ENCODE measurements at regions not wholly inside any gene's neighbourhood (a gene's known extent, or its start where the extent isn't known, plus 50 kb on each side); places are given as distances from the start of the nearest gene placed in this dataset.

GRCh38 chr2:145916799-145917198 is 1396.9 kb upstream of the ZEB2 start:
- no peak overlapping the region for H3K4me3 ChIP-seq (ENCODE audit: low read length)
- DNase-seq (ENCODE audit: low read depth) = no peak
- TF ChIP-seq, protein P1, sequence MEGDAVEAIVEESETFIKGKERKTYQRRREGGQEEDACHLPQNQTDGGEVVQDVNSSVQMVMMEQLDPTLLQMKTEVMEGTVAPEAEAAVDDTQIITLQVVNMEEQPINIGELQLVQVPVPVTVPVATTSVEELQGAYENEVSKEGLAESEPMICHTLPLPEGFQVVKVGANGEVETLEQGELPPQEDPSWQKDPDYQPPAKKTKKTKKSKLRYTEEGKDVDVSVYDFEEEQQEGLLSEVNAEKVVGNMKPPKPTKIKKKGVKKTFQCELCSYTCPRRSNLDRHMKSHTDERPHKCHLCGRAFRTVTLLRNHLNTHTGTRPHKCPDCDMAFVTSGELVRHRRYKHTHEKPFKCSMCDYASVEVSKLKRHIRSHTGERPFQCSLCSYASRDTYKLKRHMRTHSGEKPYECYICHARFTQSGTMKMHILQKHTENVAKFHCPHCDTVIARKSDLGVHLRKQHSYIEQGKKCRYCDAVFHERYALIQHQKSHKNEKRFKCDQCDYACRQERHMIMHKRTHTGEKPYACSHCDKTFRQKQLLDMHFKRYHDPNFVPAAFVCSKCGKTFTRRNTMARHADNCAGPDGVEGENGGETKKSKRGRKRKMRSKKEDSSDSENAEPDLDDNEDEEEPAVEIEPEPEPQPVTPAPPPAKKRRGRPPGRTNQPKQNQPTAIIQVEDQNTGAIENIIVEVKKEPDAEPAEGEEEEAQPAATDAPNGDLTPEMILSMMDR (conservative IDR thresholded peaks at IDR 0.05; ENCODE audit: low read depth, low read length) = no peak

- TF ChIP-seq, protein P1 (conservative IDR thresholded peaks at IDR 0.05; ENCODE audit: low read depth, low read length) = no peak
- no peak for DNase-seq (ENCODE audit: low read depth)
These were observed 1394.8 kb upstream of the ZEB2 start for GRCh38 chr2:145914716-145915115.

DNA sequence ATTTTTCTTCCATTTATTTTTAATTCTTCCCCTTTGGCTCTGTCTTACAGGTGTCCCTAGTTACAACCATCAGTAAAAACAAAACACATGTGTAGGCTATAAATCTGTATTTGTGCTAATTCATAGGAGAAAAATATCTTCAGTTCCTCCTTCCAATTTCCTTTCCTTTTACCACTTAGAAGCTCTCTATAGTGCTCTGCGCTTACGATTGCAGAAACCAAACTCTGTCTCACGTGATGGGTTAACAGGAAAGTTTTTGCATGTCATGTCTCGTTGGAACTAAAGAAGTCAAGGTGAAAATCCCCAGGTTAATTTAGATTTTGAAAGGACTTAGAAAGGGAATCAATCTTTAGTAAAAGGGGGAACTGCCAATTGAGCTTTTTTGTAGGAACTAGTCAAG is 1390.5 kb upstream of the ZEB2 start:
- TF ChIP-seq, protein P1 (conservative IDR thresholded peaks at IDR 0.05; ENCODE audit: low read depth, low read length) = no peak
- no peak overlapping the region for H3K4me3 ChIP-seq (ENCODE audit: low read length)
- DNase-seq (ENCODE audit: low read depth) = no peak

More at GRCh38 chr2:145914716-145915115, 1394.8 kb upstream of the ZEB2 start:
- no peak overlapping the region for H3K4me3 ChIP-seq (ENCODE audit: low read length)

GRCh38 chr2:145909766-145910165 is 1389.8 kb upstream of the ZEB2 start:
- H3K4me3 ChIP-seq (ENCODE audit: low read length) = no peak overlapping the region
- TF ChIP-seq, protein P1 (conservative IDR thresholded peaks at IDR 0.05; ENCODE audit: low read depth, low read length) = no peak
- no peak for DNase-seq (ENCODE audit: low read depth)

- TF ChIP-seq, protein P1 (conservative IDR thresholded peaks at IDR 0.05; ENCODE audit: low read depth, low read length) = no peak
- no peak for DNase-seq (ENCODE audit: low read depth)
- H3K4me3 ChIP-seq (ENCODE audit: low read length) = no peak overlapping the region
These were observed 1389.3 kb upstream of the ZEB2 start for GRCh38 chr2:145909175-145909755.

- peak; percentile 7 for DNase-seq (ENCODE audit: low read depth)
- no peak overlapping the region for H3K4me3 ChIP-seq (ENCODE audit: low read length)
- TF ChIP-seq, protein P1 (conservative IDR thresholded peaks at IDR 0.05; ENCODE audit: low read depth, low read length) = no peak
These were observed 1386.4 kb upstream of the ZEB2 start for GRCh38 chr2:145906354-145906753.

DNA sequence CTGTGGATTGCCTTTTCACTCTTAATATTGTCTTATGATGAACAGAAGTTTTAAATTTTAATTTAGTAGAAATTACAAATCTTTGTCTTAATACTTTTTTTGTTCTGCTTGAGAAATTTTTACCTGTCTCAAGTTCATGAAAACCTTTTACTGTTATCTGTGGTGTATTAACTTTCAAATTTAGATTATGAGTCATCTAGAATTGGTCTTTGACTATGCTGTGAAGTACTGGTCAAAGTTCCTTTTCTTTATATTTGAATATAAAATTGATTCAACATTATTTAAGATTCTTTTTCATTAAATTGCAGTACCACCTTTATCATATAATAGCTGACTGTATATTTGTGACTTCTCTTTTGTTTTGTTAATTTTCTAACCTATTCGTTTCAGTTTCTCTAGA is 1385.5 kb upstream of the ZEB2 start:
- no peak overlapping the region for H3K4me3 ChIP-seq (ENCODE audit: low read length)
- TF ChIP-seq, protein P1 (conservative IDR thresholded peaks at IDR 0.05; ENCODE audit: low read depth, low read length) = no peak
- DNase-seq (ENCODE audit: low read depth) = no peak
